ENCODE measurements at regions not wholly inside any gene's neighbourhood (a gene's known extent, or its start where the extent isn't known, plus 50 kb on each side); places are given as distances from the start of the nearest gene placed in this dataset.

DNA sequence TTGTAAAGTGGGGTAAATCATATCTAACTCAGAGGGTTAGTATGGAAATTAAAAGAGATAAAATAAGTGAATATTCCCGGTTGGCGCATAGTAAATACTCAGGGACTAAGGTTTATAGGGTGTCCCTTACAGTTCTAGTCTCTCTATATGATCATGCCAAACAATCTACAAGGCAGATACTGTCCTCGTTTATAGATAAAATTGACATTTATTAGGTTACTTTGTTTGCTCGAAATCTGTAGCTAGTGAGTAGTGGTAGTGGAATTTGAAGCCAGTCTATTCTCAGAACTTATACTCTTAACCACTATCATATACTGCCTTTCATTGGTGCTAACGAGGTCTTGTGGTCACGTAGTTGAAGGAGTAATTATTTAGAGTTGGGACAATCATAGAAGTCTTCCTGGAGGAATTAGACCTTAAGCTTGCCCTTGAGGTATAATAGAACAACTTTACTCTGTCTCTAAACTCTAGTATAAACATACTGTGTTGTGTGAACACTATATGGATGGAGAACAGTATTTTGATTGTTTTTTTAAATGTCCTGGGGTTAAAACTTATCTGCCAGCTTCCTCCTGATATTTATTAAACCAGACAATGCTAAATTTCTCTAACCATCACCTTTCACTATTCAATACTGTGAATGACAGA, 324.0 kb downstream of the STIM2 start:
- no peaks in the 10 kb centered on the region for H3K79me2 ChIP-seq (ENCODE audit: insufficient read depth, low read length)
- H3K36me3 ChIP-seq (ENCODE audit: insufficient read depth, low read length), result no peaks in the 10 kb centered on the region
- H3K4me1 ChIP-seq (ENCODE audit: insufficient read depth, low read length), result no peaks in the 10 kb centered on the region
- FAIRE-seq (no peak), DNase-seq (ENCODE audit: low read depth) (no peak)
- H3K9me3 Mint-ChIP-seq (ENCODE audit: unreplicated experiment), result no peaks in the 10 kb centered on the region
- H3K27ac Mint-ChIP-seq (ENCODE audit: unreplicated experiment), result no peak overlapping the region
- H3K4me1 Mint-ChIP-seq (ENCODE audit: low read depth, unreplicated experiment), result no peaks in the 10 kb centered on the region
- no peaks in the 10 kb centered on the region for H3K36me3 Mint-ChIP-seq (ENCODE audit: low read depth, unreplicated experiment)
- no peak overlapping the region for H2AFZ ChIP-seq (ENCODE audit: low read depth, low read length)
- TF ChIP-seq, protein P1, sequence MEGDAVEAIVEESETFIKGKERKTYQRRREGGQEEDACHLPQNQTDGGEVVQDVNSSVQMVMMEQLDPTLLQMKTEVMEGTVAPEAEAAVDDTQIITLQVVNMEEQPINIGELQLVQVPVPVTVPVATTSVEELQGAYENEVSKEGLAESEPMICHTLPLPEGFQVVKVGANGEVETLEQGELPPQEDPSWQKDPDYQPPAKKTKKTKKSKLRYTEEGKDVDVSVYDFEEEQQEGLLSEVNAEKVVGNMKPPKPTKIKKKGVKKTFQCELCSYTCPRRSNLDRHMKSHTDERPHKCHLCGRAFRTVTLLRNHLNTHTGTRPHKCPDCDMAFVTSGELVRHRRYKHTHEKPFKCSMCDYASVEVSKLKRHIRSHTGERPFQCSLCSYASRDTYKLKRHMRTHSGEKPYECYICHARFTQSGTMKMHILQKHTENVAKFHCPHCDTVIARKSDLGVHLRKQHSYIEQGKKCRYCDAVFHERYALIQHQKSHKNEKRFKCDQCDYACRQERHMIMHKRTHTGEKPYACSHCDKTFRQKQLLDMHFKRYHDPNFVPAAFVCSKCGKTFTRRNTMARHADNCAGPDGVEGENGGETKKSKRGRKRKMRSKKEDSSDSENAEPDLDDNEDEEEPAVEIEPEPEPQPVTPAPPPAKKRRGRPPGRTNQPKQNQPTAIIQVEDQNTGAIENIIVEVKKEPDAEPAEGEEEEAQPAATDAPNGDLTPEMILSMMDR (IDR thresholded peaks at IDR 0.05; ENCODE audit: insufficient read depth, low read depth, low read length), result no peak
- TF ChIP-seq EZH2 (IDR thresholded peaks at IDR 0.05; ENCODE audit: insufficient read depth, low read length), result no peak
- no peaks in the 10 kb centered on the region for H3K27me3 ChIP-seq (ENCODE audit: insufficient read depth, low read length)
- H4K20me1 ChIP-seq (ENCODE audit: insufficient read depth, low read length), result no peaks in the 10 kb centered on the region
- no peak overlapping the region for H3K4me2 ChIP-seq (ENCODE audit: low read length)
- H3K9ac ChIP-seq (ENCODE audit: low read length), result no peak overlapping the region
- no peak overlapping the region for H3K27ac ChIP-seq (ENCODE audit: low read depth, low read length)
- no peak overlapping the region for H3K4me3 ChIP-seq (ENCODE audit: insufficient read depth, low read depth, low read length)
- H3K9me3 ChIP-seq (ENCODE audit: insufficient read depth, low read depth, low read length), result no peaks in the 10 kb centered on the region
- no peak overlapping the region for H3K4me3 Mint-ChIP-seq (ENCODE audit: unreplicated experiment)
- H3K27me3 Mint-ChIP-seq (ENCODE audit: low read depth, unreplicated experiment), result no peaks in the 10 kb centered on the region

DNA sequence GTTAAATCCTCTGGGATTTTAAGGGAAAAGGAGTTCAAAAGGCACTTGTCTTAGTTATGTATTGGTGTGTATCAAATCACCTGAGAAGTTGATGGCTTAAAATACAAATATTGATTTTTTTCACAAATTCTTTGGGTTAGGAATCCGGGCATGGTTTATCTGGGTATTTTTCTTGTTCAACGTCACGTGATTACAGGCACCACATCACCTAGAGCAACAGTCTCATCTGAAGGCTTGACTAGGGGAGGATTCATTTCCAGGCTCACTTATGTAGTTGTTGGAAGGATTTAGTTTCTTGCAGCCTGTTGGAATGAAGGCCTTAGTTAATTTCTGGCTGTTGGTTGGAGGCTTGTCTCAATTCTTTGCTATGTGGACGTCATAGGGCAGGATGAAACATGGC, 326.1 kb downstream of the STIM2 start:
- Mint-ChIP-seq H3K9me3 (ENCODE audit: unreplicated experiment) (no peaks in the 10 kb centered on the region), H3K27me3 (ENCODE audit: low read depth, unreplicated experiment) (peaks cover 2% of the 10 kb centered on the region), H3K36me3 (ENCODE audit: low read depth, unreplicated experiment) (no peaks in the 10 kb centered on the region), H3K4me3 (ENCODE audit: unreplicated experiment) (no peak overlapping the region), H3K27ac (ENCODE audit: unreplicated experiment) (no peak overlapping the region), H3K4me1 (ENCODE audit: low read depth, unreplicated experiment) (no peaks in the 10 kb centered on the region)
- no peaks in the 10 kb centered on the region for H3K79me2 ChIP-seq (ENCODE audit: insufficient read depth, low read length)
- H3K9ac ChIP-seq (ENCODE audit: low read length), result no peak overlapping the region
- H3K27ac ChIP-seq (ENCODE audit: low read depth, low read length), result no peak overlapping the region
- TF ChIP-seq EZH2 (IDR thresholded peaks at IDR 0.05; ENCODE audit: insufficient read depth, low read length), result no peak
- TF ChIP-seq, protein P1 (IDR thresholded peaks at IDR 0.05; ENCODE audit: insufficient read depth, low read depth, low read length), result no peak
- no peaks in the 10 kb centered on the region for H3K4me1 ChIP-seq (ENCODE audit: insufficient read depth, low read length)
- H3K9me3 ChIP-seq (ENCODE audit: insufficient read depth, low read depth, low read length), result no peaks in the 10 kb centered on the region
- FAIRE-seq, result no peak
- no peaks in the 10 kb centered on the region for H3K36me3 ChIP-seq (ENCODE audit: insufficient read depth, low read length)
- DNase-seq (ENCODE audit: low read depth), result no peak
- H3K4me2 ChIP-seq (ENCODE audit: low read length), result no peak overlapping the region
- no peaks in the 10 kb centered on the region for H3K27me3 ChIP-seq (ENCODE audit: insufficient read depth, low read length)
- H3K4me3 ChIP-seq (ENCODE audit: insufficient read depth, low read depth, low read length), result no peak overlapping the region
- H4K20me1 ChIP-seq (ENCODE audit: insufficient read depth, low read length), result no peaks in the 10 kb centered on the region
- no peak overlapping the region for H2AFZ ChIP-seq (ENCODE audit: low read depth, low read length)

- DNase-seq (ENCODE audit: low read depth) (no peak), FAIRE-seq (no peak)
- no peaks in the 10 kb centered on the region for H4K20me1 ChIP-seq (ENCODE audit: insufficient read depth, low read length)
- H3K9ac ChIP-seq (ENCODE audit: low read length), result no peak overlapping the region
- Mint-ChIP-seq H3K27me3 (ENCODE audit: low read depth, unreplicated experiment) (peaks cover 9% of the 10 kb centered on the region), H3K4me1 (ENCODE audit: low read depth, unreplicated experiment) (no peaks in the 10 kb centered on the region), H3K4me3 (ENCODE audit: unreplicated experiment) (no peak overlapping the region), H3K9me3 (ENCODE audit: unreplicated experiment) (peaks cover 2% of the 10 kb centered on the region), H3K27ac (ENCODE audit: unreplicated experiment) (no peak overlapping the region), H3K36me3 (ENCODE audit: low read depth, unreplicated experiment) (no peaks in the 10 kb centered on the region)
- H3K27me3 ChIP-seq (ENCODE audit: insufficient read depth, low read length), result no peaks in the 10 kb centered on the region
- no peak overlapping the region for H3K27ac ChIP-seq (ENCODE audit: low read depth, low read length)
- H3K79me2 ChIP-seq (ENCODE audit: insufficient read depth, low read length), result no peaks in the 10 kb centered on the region
- H3K4me3 ChIP-seq (ENCODE audit: insufficient read depth, low read depth, low read length), result no peak overlapping the region
- no peaks in the 10 kb centered on the region for H3K36me3 ChIP-seq (ENCODE audit: insufficient read depth, low read length)
- no peak overlapping the region for H3K4me2 ChIP-seq (ENCODE audit: low read length)
- TF ChIP-seq, protein P1 (IDR thresholded peaks at IDR 0.05; ENCODE audit: insufficient read depth, low read depth, low read length), result no peak
- no peak for TF ChIP-seq EZH2 (IDR thresholded peaks at IDR 0.05; ENCODE audit: insufficient read depth, low read length)
- no peaks in the 10 kb centered on the region for H3K4me1 ChIP-seq (ENCODE audit: insufficient read depth, low read length)
- H3K9me3 ChIP-seq (ENCODE audit: insufficient read depth, low read depth, low read length), result no peaks in the 10 kb centered on the region
- H2AFZ ChIP-seq (ENCODE audit: low read depth, low read length), result no peak overlapping the region
Observed at GRCh38 chr4:27187786-27188185, 327.1 kb downstream of the STIM2 start.

Data from astrocyte (in vitro differentiated cells and primary cell).